ENCODE measurements at regions not wholly inside any gene's neighbourhood (a gene's known extent, or its start where the extent isn't known, plus 50 kb on each side); places are given as distances from the start of the nearest gene placed in this dataset.

DNA sequence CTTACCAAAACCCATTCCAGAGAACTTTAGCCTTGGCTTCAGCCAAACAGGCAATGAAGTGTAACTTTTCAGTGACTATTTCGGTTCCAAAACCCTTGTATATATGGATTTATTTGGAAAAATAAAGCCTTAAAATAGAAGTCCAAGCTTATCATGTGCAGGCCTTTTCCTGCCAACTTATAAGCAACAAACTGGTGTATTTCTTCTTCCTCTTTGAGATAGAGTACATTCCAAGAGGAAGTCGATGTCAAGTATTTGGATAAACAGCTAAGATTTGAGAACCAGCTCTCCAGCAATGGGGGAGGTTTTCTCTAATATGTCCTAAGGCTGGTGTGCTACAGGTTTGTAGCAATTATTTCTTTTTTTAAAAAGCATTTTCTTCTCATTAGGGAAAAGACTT is 407.8 kb downstream of the DUSP10 start:
- Histone ChIP-seq H3K4me1 (ENCODE audit: insufficient read depth) (peaks cover 13% of the 10 kb centered on the region), H3K36me3 (no peaks in the 10 kb centered on the region), H3K9me3 (no peaks in the 10 kb centered on the region), H3K4me3 (no peak overlapping the region), H3K27me3 (no peaks in the 10 kb centered on the region), H3K27ac (no peak overlapping the region)
- DNase-seq: no peak
- TF ChIP-seq, protein P1, sequence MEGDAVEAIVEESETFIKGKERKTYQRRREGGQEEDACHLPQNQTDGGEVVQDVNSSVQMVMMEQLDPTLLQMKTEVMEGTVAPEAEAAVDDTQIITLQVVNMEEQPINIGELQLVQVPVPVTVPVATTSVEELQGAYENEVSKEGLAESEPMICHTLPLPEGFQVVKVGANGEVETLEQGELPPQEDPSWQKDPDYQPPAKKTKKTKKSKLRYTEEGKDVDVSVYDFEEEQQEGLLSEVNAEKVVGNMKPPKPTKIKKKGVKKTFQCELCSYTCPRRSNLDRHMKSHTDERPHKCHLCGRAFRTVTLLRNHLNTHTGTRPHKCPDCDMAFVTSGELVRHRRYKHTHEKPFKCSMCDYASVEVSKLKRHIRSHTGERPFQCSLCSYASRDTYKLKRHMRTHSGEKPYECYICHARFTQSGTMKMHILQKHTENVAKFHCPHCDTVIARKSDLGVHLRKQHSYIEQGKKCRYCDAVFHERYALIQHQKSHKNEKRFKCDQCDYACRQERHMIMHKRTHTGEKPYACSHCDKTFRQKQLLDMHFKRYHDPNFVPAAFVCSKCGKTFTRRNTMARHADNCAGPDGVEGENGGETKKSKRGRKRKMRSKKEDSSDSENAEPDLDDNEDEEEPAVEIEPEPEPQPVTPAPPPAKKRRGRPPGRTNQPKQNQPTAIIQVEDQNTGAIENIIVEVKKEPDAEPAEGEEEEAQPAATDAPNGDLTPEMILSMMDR (IDR thresholded peaks at IDR 0.05): no peak
- TF ChIP-seq EP300 (IDR thresholded peaks at IDR 0.05) (no peak), POLR2A (IDR thresholded peaks at IDR 0.05) (no peak)
- intact Hi-C loops (cut with DNase I): no loop called here
- WGBS, 3 donors: 0 to 3% (median 1%) methylated on average over 2 of the region's 2 CpGs

GRCh38 chr1:221335161-221336101 is 406.5 kb downstream of the DUSP10 start:
- peaks cover 13% of the 10 kb centered on the region for H3K4me1 ChIP-seq (ENCODE audit: insufficient read depth)
- no peaks in the 10 kb centered on the region for H3K27me3 ChIP-seq
- intact Hi-C loops (cut with DNase I): no loop called here
- peak in 1 of 5 donors; percentile 17 for DNase-seq
- H3K27ac ChIP-seq: no peak overlapping the region
- H3K36me3 ChIP-seq: no peaks in the 10 kb centered on the region
- WGBS, 3 donors: 15 to 25% (median 19%) methylated on average over 5 of the region's 5 CpGs
- no peaks in the 10 kb centered on the region for H3K9me3 ChIP-seq
- no peak for TF ChIP-seq POLR2A (IDR thresholded peaks at IDR 0.05)
- TF ChIP-seq, protein P1 (IDR thresholded peaks at IDR 0.05): no peak
- H3K4me3 ChIP-seq: no peak overlapping the region

- intact Hi-C loops (cut with DNase I): no loop called here
- no peaks in the 10 kb centered on the region for H3K36me3 ChIP-seq
- no peak for DNase-seq
- H3K4me3 ChIP-seq: no peak overlapping the region
- no peaks in the 10 kb centered on the region for H3K9me3 ChIP-seq
- WGBS, 3 donors: 53 to 63% (median 58%) methylated on average over 2 of the region's 2 CpGs
- no peaks in the 10 kb centered on the region for H3K27me3 ChIP-seq
- TF ChIP-seq POLR2A (IDR thresholded peaks at IDR 0.05) (no peak), EP300 (IDR thresholded peaks at IDR 0.05) (no peak)
- TF ChIP-seq, protein P1 (IDR thresholded peaks at IDR 0.05): no peak
- H3K27ac ChIP-seq: no peak overlapping the region
- peaks cover 13% of the 10 kb centered on the region for H3K4me1 ChIP-seq (ENCODE audit: insufficient read depth)
Measured at GRCh38 chr1:221336126-221336525, 405.8 kb downstream of the DUSP10 start.

GRCh38 chr1:221337106-221337505 is 404.8 kb downstream of the DUSP10 start:
- H3K4me3 ChIP-seq: no peak overlapping the region
- H3K27ac ChIP-seq: no peak overlapping the region
- intact Hi-C loops (cut with DNase I): no loop called here
- no peaks in the 10 kb centered on the region for H3K9me3 ChIP-seq
- DNase-seq: no peak
- no peaks in the 10 kb centered on the region for H3K27me3 ChIP-seq
- no peaks in the 10 kb centered on the region for H3K36me3 ChIP-seq
- WGBS, 3 donors: 48 to 69% (median 58%) methylated on average over 2 of the region's 2 CpGs
- peaks cover 13% of the 10 kb centered on the region for H3K4me1 ChIP-seq (ENCODE audit: insufficient read depth)
- TF ChIP-seq POLR2A (IDR thresholded peaks at IDR 0.05) (no peak), EP300 (IDR thresholded peaks at IDR 0.05) (no peak)
- TF ChIP-seq, protein P1 (IDR thresholded peaks at IDR 0.05): no peak
